ENCODE measurements at regions not wholly inside any gene's neighbourhood (a gene's known extent, or its start where the extent isn't known, plus 50 kb on each side); places are given as distances from the start of the nearest gene placed in this dataset.

GRCh38 chr21:38567970-38568360 is 69.7 kb upstream of the ERG start:
- no peaks in the 10 kb centered on the region for H3K79me2 ChIP-seq (ENCODE audit: insufficient read depth)
- 0 out of 2 replicates have a peak, but pooled peaks cover 6% of the 10 kb centered on the region for H3K4me1 ChIP-seq (ENCODE audit: insufficient read depth)
- no peaks in the 10 kb centered on the region for H3K27me3 ChIP-seq (replicated peaks; ENCODE audit: insufficient read depth)
- DNase-seq, result no peak
- no peaks in the 10 kb centered on the region for H3F3A ChIP-seq (ENCODE audit: insufficient read depth)
- peak overlapping the region; percentile 86 for H3K4me2 ChIP-seq (ENCODE audit: unreplicated experiment)
- no peaks in the 10 kb centered on the region for H3K9me3 ChIP-seq (ENCODE audit: low read depth)
- peak overlapping the region; percentile 69 for H3K9ac ChIP-seq
- in situ Hi-C loops (cut with MboI), result no loop called here
- TF ChIP-seq EZH2phosphoT487 (IDR thresholded peaks at IDR 0.05; ENCODE audit: insufficient read depth, low read depth) (no peak), EZH2 (IDR thresholded peaks at IDR 0.05; ENCODE audit: insufficient read depth, poor library complexity, severe bottlenecking) (no peak)
- H3K4me3 ChIP-seq, result peak overlapping the region; percentile 68
- no peaks in the 10 kb centered on the region for H3K36me3 ChIP-seq (ENCODE audit: low read depth)
- H4K20me1 ChIP-seq (ENCODE audit: insufficient read depth), result no peaks in the 10 kb centered on the region
- 29% methylated on average over 7 of the region's 7 CpGs for WGBS, 2 experiments (ENCODE audit: low coverage in 1 of 2, low lambda C conversion rate in 2 of 2, missing lambda C conversion rate in 2 of 2)
- peak overlapping the region; percentile 65 for H3K27ac ChIP-seq
- no peaks in the 10 kb centered on the region for H3K9me2 ChIP-seq (ENCODE audit: insufficient read depth)
- peak overlapping the region; percentile 82 for H2AFZ ChIP-seq

DNA sequence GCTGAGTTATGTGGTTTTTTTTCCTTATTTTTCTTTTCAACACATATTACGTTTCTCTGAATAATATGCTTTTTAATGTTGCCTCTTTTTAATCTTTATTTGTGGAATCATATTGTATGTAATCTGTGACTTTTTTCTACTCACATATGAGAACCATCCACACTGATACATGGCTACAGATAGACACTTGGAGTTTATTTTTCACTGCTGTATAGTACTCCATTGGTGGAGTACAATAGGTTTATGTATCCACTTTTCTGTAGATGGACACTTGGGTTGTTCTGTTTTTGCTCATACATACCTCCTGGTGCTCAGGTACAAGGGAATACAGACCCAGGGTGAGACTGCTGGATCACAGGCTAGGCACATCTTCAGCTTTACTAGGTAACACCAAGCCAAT is 71.5 kb upstream of the ERG start:
- no peak for DNase-seq
- H3K9me3 ChIP-seq (ENCODE audit: low read depth), result no peaks in the 10 kb centered on the region
- no peaks in the 10 kb centered on the region for H3F3A ChIP-seq (ENCODE audit: insufficient read depth)
- WGBS, 2 experiments (ENCODE audit: low coverage in 1 of 2, low lambda C conversion rate in 2 of 2, missing lambda C conversion rate in 2 of 2), result 95 to 100% methylated on average over 1 of the region's 1 CpG
- H2AFZ ChIP-seq, result no peak overlapping the region
- H4K20me1 ChIP-seq (ENCODE audit: insufficient read depth), result no peaks in the 10 kb centered on the region
- no peak overlapping the region for H3K4me3 ChIP-seq
- H3K4me1 ChIP-seq (ENCODE audit: insufficient read depth), result 0 out of 2 replicates have a peak, but pooled peaks cover 6% of the 10 kb centered on the region
- in situ Hi-C loops (cut with MboI), result no loop called here
- no peaks in the 10 kb centered on the region for H3K36me3 ChIP-seq (ENCODE audit: low read depth)
- no peaks in the 10 kb centered on the region for H3K79me2 ChIP-seq (ENCODE audit: insufficient read depth)
- H3K9me2 ChIP-seq (ENCODE audit: insufficient read depth), result no peaks in the 10 kb centered on the region
- no peak overlapping the region for H3K4me2 ChIP-seq (ENCODE audit: unreplicated experiment)
- no peak overlapping the region for H3K9ac ChIP-seq
- H3K27ac ChIP-seq, result no peak overlapping the region
- TF ChIP-seq EZH2 (IDR thresholded peaks at IDR 0.05; ENCODE audit: insufficient read depth, poor library complexity, severe bottlenecking) (no peak), EZH2phosphoT487 (IDR thresholded peaks at IDR 0.05; ENCODE audit: insufficient read depth, low read depth) (no peak)
- H3K27me3 ChIP-seq (replicated peaks; ENCODE audit: insufficient read depth), result no peaks in the 10 kb centered on the region

GRCh38 chr21:38570596-38570995 is 72.3 kb upstream of the ERG start:
- H3K9me3 ChIP-seq (ENCODE audit: low read depth), result no peaks in the 10 kb centered on the region
- H4K20me1 ChIP-seq (ENCODE audit: insufficient read depth), result no peaks in the 10 kb centered on the region
- 78 to 79% methylated on average over 6 of the region's 6 CpGs for WGBS, 2 experiments (ENCODE audit: low coverage in 1 of 2, low lambda C conversion rate in 2 of 2, missing lambda C conversion rate in 2 of 2)
- no peaks in the 10 kb centered on the region for H3K27me3 ChIP-seq (replicated peaks; ENCODE audit: insufficient read depth)
- H3F3A ChIP-seq (ENCODE audit: insufficient read depth), result no peaks in the 10 kb centered on the region
- TF ChIP-seq EZH2 (IDR thresholded peaks at IDR 0.05; ENCODE audit: insufficient read depth, poor library complexity, severe bottlenecking), result no peak
- no peak for TF ChIP-seq EZH2phosphoT487 (IDR thresholded peaks at IDR 0.05; ENCODE audit: insufficient read depth, low read depth)
- H3K27ac ChIP-seq, result no peak overlapping the region
- in situ Hi-C loops (cut with MboI), result no loop called here
- 0 out of 2 replicates have a peak, but pooled peaks cover 6% of the 10 kb centered on the region for H3K4me1 ChIP-seq (ENCODE audit: insufficient read depth)
- H2AFZ ChIP-seq, result no peak overlapping the region
- H3K79me2 ChIP-seq (ENCODE audit: insufficient read depth), result no peaks in the 10 kb centered on the region
- H3K4me3 ChIP-seq, result no peak overlapping the region
- no peak overlapping the region for H3K9ac ChIP-seq
- H3K9me2 ChIP-seq (ENCODE audit: insufficient read depth), result no peaks in the 10 kb centered on the region
- no peak overlapping the region for H3K4me2 ChIP-seq (ENCODE audit: unreplicated experiment)
- no peaks in the 10 kb centered on the region for H3K36me3 ChIP-seq (ENCODE audit: low read depth)
- DNase-seq, result no peak

DNA sequence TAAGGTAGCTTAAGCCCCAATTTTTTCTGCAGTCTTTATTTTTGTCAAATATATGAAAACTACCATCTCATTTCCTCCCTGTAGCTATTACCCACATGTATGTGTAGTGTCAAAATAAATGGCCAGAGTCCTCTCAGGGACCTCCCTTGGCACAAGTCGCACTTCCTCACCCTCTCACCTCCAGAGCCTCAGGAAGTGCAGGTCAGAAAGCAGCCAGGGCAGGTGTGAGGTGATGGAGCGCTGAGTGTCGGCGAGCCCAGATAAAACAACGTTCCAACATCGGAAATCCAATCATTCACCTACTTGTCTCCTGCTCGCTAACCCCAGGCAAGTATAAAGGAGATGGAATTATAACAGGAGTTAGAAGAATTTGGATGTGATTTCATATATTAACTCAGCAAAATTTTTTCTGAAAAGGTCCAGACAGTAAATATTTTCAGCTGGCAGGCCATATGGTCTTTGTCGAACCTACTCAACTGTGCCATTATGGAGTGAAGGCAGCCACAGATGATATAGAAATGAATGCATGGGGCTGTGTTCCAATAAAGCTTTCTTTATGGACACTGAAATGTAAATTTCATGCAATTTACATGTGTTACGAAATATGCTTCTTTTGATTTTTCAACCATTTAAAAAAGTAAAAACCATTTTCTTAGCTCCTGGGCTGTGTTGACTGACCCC is 76.8 kb upstream of the ERG start:
- H3K4me2 ChIP-seq (ENCODE audit: unreplicated experiment), result no peak overlapping the region
- in situ Hi-C loops (cut with MboI), result no loop called here
- no peaks in the 10 kb centered on the region for H4K20me1 ChIP-seq (ENCODE audit: insufficient read depth)
- WGBS, 2 experiments (ENCODE audit: low coverage in 1 of 2, low lambda C conversion rate in 2 of 2, missing lambda C conversion rate in 2 of 2), result 90% methylated on average over 9 of the region's 9 CpGs
- no peak overlapping the region for H2AFZ ChIP-seq
- DNase-seq, result no peak
- no peak overlapping the region for H3K9ac ChIP-seq
- no peak overlapping the region for H3K27ac ChIP-seq
- H3F3A ChIP-seq (ENCODE audit: insufficient read depth), result no peaks in the 10 kb centered on the region
- no peaks in the 10 kb centered on the region for H3K9me2 ChIP-seq (ENCODE audit: insufficient read depth)
- no peaks in the 10 kb centered on the region for H3K9me3 ChIP-seq (ENCODE audit: low read depth)
- no peaks in the 10 kb centered on the region for H3K4me1 ChIP-seq (ENCODE audit: insufficient read depth)
- no peaks in the 10 kb centered on the region for H3K27me3 ChIP-seq (replicated peaks; ENCODE audit: insufficient read depth)
- H3K36me3 ChIP-seq (ENCODE audit: low read depth), result no peaks in the 10 kb centered on the region
- no peak overlapping the region for H3K4me3 ChIP-seq
- TF ChIP-seq EZH2 (IDR thresholded peaks at IDR 0.05; ENCODE audit: insufficient read depth, poor library complexity, severe bottlenecking), result no peak
- TF ChIP-seq EZH2phosphoT487 (IDR thresholded peaks at IDR 0.05; ENCODE audit: insufficient read depth, low read depth), result no peak
- H3K79me2 ChIP-seq (ENCODE audit: insufficient read depth), result no peaks in the 10 kb centered on the region

Data from GM23248 (cell line).